Endothelial cell of umbilical vein (primary cell): ENCODE measurements at regions not wholly inside any gene's neighbourhood (a gene's known extent, or its start where the extent isn't known, plus 50 kb on each side); places are given as distances from the start of the nearest gene placed in this dataset.

ENCODE experiments used
- CTCF ChIP-seq, 2 donors: IDR thresholded peaks; 1 replicate in 1 of 2; 2 replicates in 1 of 2; pipeline ENCODE4 v1.5.1; 2011; ENCODE audit warnings: low read length in 2 of 2, mild to moderate bottlenecking in 2 of 2, moderate library complexity in 2 of 2, control low read depth in 1 of 2, inconsistent platforms in 1 of 2, low read depth in 1 of 2; ENCODE audit not compliant: insufficient read depth in 1 of 2; ENCODE audit errors: extremely low read depth in 1 of 2
- EZH2 ChIP-seq: IDR thresholded peaks from 2 replicates; pipeline ENCODE4 v1.6.1; 2012; ENCODE audit warnings: borderline replicate concordance, low read depth, mild to moderate bottlenecking, moderate library complexity, low read length, inconsistent platforms; ENCODE audit not compliant: severe bottlenecking
- JUN ChIP-seq: IDR thresholded peaks from 2 replicates; pipeline ENCODE4 v1.6.1; 2011; ENCODE audit warnings: borderline replicate concordance, low read depth; ENCODE audit not compliant: insufficient read length, insufficient read depth
- MYC ChIP-seq: IDR thresholded peaks from one replicate; pipeline ENCODE4 v1.6.1; 2011; ENCODE audit warnings: mild to moderate bottlenecking, low read depth, low read length
- POLR2A ChIP-seq: IDR thresholded peaks from 2 replicates; pipeline ENCODE4 v1.6.1; 2012; ENCODE audit warnings: low read depth, mild to moderate bottlenecking, control low read depth, low read length
- POLR2AphosphoS5 ChIP-seq: IDR thresholded peaks from 2 replicates; pipeline ENCODE4 v1.6.1; 2012; ENCODE audit warnings: low read depth, mild to moderate bottlenecking, control low read depth, low read length, moderate library complexity; ENCODE audit not compliant: insufficient read depth

- TF ChIP-seq CTCF (IDR thresholded peaks at IDR 0.05; ENCODE audit: extremely low read depth in 1 of 2, insufficient read depth in 1 of 2, low read depth in 1 of 2, low read length in 2 of 2) = no peak
- no peak for TF ChIP-seq POLR2A
- no peak for TF ChIP-seq EZH2
- TF ChIP-seq POLR2AphosphoS5 = no peak
- TF ChIP-seq JUN = no peak
- TF ChIP-seq MYC = no peak
Measured at GRCh38 chr2:161059388-161059787, 100.8 kb upstream of the TANK start.
